GM19463 (cell line): ENCODE measurements at regions not wholly inside any gene's neighbourhood (a gene's known extent, or its start where the extent isn't known, plus 50 kb on each side); places are given as distances from the start of the nearest gene placed in this dataset.
"Not testable (repeated sequence)": the region's sequence is repeated elsewhere in the genome, so short reads cannot be mapped to it uniquely, and the experiment has no call there.

ENCODE experiments used
- ATAC-seq: cut with Tn5 transposase; IDR thresholded peaks from one replicate; pipeline ENCODE4 v1.9.1; 2021; ENCODE audit warnings: mild to moderate bottlenecking, moderate library complexity; ENCODE audit not compliant: unreplicated experiment

GRCh38 chr7:98727146-98727709 lies 110.1 kb downstream of the NPTX2 start:
- ATAC-seq, result no peak

DNA sequence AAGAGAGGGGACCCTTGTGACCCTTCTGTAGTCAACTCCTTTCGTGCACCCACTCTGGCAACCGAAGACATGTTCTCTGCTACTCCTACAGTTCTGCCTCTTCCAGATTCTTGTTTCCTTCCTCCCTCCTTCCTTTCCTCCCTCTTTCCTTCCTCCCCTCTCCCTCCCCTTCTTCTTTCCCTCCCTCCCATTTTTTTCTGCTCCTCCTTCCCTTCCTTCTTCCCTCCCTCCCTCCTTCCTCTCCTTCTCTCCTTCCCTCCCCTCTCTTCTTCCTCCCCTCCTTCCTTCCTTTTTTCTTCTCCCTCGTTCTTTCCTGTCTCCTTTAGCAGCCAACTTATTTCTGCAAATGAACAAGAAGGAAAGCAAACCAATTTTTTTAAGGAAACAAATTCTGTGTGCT lies 111.5 kb downstream of the NPTX2 start:
- ATAC-seq, result no peak

GRCh38 chr7:98729121-98729520 lies 112.0 kb downstream of the NPTX2 start:
- no peak for ATAC-seq

DNA sequence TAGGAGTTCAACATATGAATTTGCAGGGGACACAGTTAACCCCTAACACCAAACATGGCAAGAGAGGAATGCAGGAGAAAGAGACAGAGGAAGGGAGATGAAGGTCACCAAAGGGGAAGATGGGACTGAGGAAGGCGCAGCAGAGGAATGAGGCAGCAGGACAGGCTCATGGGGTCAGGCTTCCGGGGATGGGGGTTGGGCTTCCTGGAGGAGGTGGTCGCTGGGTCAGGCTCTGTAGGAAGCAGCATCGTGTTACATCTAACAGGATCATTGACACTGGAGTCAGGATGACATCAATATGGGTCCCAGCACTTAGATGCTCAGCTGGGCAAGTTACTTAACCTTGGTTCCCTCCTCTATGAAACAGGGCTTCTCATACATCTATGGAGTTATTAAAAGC lies 113.2 kb downstream of the NPTX2 start:
- ATAC-seq, result no peak

GRCh38 chr7:98731651-98732050 lies 114.6 kb downstream of the NPTX2 start:
- ATAC-seq, result no peak

GRCh38 chr7:98733036-98733435 lies 116.0 kb downstream of the NPTX2 start:
- ATAC-seq, result no peak

GRCh38 chr7:98735801-98736200 lies 118.7 kb downstream of the NPTX2 start:
- no peak for ATAC-seq

DNA sequence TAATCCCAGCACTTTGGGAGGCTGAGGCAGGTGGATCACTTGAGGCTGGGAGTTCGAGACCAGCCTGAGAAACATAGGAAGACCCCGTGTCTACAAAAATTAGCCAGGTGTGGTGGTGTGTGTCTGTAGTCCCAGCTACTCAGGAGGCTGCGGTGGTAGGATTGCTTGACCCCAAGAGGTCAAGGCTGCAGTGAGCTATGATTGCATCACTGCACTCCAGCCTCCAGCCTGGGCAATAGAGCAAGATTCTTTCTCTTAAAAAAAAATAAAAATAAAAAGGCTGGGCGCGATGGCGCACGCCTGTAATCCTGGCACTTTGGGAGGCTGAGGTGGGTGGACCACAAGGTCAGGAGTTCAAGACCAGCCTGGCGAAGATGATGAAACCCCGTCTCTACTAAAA lies 119.4 kb downstream of the NPTX2 start:
- not testable (repeated sequence) for ATAC-seq

DNA sequence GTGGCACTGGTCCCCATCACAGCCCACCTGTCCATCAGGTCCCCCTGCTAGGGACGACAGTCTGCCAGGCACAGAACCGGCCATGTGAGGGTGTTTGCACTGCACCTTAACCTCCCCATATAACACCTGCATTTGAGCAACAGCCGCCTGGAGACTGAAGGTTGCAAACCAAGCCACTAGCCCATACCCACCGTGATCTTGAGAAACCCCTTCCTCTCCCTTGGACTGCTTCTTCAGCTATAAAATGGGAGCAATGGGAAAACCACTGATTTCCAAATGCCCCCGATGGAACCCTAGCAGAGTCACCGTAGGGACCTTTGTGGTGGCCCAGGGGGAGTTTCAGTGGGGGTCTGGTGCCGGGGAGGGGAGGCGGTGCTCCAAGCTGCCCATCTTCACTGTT lies 120.1 kb downstream of the NPTX2 start:
- no peak for ATAC-seq

DNA sequence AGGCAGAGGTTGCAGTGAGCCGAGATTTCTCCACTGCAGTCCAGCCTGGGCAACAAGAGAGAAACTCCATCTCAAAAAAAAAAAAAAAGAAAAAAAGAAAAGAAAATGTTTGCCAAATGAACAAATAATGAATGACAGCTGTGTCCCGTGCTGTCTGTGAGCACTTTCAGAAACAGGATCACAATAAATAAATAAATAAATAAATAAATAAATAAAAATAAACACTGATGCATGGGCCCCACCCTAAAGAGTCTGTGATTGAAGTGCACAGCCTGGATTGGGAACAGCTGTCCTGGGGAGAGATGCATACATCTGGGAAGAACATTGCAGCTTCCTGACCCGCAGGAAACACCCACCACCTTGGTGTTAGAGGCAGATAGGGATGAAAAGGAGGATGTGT lies 123.6 kb downstream of the NPTX2 start:
- ATAC-seq, result no peak

DNA sequence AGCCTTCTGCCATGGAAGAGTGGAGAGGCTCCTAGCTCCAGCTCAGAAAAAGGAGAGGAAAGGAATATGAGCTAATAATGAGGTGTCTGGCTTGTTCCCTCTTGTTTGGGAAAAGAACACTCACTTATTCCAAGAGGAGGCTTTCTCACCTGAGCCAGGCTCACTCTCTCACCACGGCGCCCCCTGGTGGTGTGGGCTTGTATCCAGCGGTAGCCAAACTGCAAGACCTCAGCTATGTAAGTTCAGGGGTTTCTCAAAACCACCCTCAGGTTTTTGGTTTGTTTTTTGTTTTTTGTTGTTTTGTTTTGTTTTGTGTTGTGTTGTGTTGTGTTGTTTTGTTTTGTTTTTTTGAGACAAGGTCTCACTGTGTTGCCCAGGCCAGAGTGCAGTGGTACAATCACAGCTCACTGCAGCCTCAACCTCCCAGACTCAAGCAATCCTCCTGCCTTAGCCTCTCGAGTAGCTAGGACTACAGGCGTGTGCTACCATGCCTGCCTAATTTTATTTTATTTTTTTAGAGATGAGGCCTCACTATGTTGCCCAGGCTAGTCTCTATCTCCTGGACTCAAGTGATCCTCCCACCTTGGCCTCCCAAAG lies 124.0 kb downstream of the TMEM130 start:
- ATAC-seq, result no peak

DNA sequence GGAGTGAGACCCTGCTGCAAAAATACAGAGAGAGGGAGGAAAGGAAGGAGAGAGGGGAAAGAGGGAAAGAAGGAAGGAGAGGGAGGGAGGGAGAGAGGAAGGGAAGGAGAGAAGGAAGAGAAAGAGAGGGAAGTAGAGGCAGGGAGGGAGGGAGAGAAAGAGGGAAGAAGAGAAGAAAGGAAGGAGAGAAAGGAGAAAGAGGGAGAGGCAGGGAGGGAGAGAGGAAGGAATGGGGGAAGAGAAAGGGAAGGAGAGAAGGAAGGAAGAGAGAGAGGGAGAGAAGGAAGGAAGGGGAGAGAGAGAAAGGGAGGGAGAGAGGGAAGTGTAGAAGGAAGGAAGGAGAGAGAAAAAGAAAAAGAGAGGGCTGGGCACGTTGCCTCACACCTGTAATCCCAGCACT lies 121.7 kb downstream of the TMEM130 start:
- ATAC-seq, result no peak

DNA sequence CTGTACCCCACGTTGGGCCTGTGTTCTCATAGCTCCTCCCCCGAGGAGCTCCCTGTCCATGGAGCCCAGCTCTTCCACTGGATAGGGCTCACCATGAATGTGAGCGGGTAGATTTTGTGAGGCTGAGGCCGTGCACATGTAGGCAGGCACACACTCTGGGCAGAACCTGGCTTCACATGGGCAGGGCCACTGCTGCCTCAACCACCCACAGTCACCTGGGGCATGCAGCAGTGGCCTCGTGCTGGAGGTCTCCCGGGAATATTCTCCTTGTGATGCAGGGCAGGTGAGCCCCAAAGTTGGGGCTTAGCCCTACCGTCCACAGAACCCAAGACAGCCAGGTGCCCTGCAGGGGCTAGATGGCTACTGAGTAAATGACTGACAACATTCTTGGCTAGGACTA lies 116.6 kb downstream of the TMEM130 start:
- no peak for ATAC-seq

- no peak for ATAC-seq
Measured at GRCh38 chr7:98753989-98754479, 115.8 kb downstream of the TMEM130 start.

DNA sequence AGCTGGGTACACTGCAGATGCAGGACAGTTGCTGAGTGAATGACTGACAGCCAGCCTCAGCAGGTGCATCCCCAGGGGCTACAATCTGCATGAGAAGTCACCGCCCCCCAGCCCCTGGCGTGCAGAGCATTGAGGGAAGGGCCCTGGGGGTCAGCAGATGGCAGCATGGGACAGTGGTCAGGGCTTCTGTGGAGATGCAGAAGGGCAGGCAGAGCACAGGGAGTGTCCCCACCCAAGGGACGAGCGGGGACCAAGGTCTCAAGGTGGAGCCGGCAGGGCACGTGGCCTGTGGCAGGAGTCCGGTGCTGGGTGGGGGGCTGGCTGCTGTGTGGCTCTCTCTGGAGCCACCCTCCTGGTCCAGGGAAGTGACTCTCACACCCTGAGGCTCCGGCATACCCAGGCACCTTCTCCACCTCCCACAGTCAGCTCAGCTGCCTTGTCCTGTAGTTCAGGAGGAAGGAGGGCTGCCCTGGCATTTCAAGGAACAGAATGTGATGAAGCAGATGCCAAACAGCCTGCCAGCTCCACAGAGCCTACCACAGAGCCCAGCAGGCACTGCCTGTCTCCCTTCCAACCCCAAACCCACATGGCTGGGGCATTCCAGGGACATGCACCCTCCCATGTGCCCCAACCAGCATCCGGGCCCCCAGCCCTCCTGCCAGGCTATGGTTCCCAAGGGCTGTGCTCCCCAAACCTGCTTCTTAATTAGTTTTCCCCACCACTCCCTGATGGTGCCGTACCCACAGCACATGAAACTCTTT lies 114.5 kb downstream of the TMEM130 start:
- ATAC-seq, result no peak

GRCh38 chr7:98758157-98758556 lies 111.7 kb downstream of the TMEM130 start:
- no peak for ATAC-seq

- ATAC-seq, result no peak
Measured at GRCh38 chr7:98760201-98760651, 109.6 kb downstream of the TMEM130 start.

- no peak for ATAC-seq
Measured at GRCh38 chr7:98761225-98761624, 108.6 kb downstream of the TMEM130 start.

GRCh38 chr7:98762620-98763019 lies 107.2 kb downstream of the TMEM130 start:
- no peak for ATAC-seq

GRCh38 chr7:98763441-98763840 lies 106.4 kb downstream of the TMEM130 start:
- ATAC-seq, result no peak

DNA sequence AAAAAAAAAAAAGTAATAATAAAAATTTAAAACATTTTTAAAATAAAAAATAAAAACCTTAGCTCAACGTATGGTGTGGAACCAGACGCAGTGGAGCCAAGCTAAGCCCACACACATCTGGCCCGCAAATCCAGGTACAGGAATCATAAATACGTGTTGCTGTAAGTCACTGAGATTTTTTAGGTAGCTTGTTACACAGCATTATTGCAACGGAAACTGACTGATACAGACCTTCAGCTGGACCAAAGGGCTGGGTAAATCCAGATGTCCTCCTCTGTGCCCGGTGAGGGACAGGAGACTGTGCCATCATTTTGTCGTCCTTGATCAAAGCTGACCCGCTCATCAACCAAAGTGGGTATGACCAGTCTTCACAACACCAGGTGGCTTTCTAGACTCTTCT lies 104.9 kb downstream of the TMEM130 start:
- ATAC-seq, result no peak

DNA sequence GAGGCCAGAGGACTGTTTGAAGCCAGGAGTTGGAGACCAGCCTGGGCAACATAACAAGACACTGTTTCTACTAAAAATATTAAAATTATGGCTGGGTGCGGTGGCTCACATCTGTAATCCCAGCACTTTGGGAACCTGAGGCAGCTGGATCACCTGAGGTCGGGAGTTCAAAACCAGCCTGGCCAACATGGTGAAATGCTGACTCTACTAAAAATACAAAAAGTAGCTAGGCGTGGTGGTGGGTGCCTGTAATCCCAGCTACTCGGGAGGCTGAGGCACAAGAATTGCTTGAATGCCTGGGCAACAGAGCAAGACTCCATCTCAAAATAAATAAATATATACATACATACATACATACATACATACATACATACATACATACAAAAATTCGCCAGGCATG lies 99.7 kb downstream of the TMEM130 start:
- not testable (repeated sequence) for ATAC-seq
